Kidney epithelial cell (primary cell): ENCODE measurements at regions not wholly inside any gene's neighbourhood (a gene's known extent, or its start where the extent isn't known, plus 50 kb on each side); places are given as distances from the start of the nearest gene placed in this dataset.

Experiments
- DNase-seq: peaks from one replicate; pipeline ENCODE4 v3.0.0-alpha.2; 2010; ENCODE audit warnings: low read depth
- H3K27me3 ChIP-seq: 2 replicates; pipeline ENCODE4 v1.6.0; 2011; ENCODE audit warnings: low read length; ENCODE audit not compliant: control insufficient read depth, insufficient read depth
- H3K36me3 ChIP-seq: 2 replicates; pipeline ENCODE4 v1.5.1; 2011; ENCODE audit warnings: low read length; ENCODE audit not compliant: control insufficient read depth, insufficient read depth
- H3K4me3 ChIP-seq: 2 replicates; pipeline ENCODE4 v1.5.1; 2011; ENCODE audit warnings: low read depth, mild to moderate bottlenecking, control low read depth, low read length
- CTCF ChIP-seq: IDR thresholded peaks from 2 replicates; pipeline ENCODE4 v1.5.1; 2011; ENCODE audit warnings: mild to moderate bottlenecking, moderate library complexity, low read length, control low read depth, inconsistent platforms; ENCODE audit not compliant: insufficient read depth, poor library complexity, severe bottlenecking

- TF ChIP-seq CTCF: no peak
Measured at GRCh38 chr15:31569836-31570235, 243.2 kb downstream of the KLF13 start.

DNA sequence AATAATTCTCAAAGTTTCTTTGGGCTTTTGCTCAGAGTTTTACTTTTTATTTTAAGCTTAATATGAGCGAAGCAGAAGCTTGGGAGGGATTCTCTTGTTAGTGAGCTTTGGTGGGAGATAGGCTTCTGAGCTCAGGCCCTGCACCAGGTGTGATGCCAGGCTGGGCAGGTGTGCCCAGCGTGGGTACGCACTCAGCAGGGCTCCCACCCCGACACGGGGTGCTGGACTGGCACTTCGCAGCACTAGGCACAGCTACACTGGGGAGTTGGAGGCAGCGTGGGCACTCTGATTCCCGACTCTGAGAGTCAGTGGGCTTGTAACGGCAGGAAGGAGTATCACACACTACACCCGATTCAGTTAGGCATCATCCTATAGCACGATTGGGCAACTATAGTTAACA is 244.0 kb downstream of the KLF13 start:
- no peaks in the 10 kb centered on the region for H3K27me3 ChIP-seq
- no peak overlapping the region for H3K4me3 ChIP-seq
- H3K36me3 ChIP-seq: no peaks in the 10 kb centered on the region
- DNase-seq: no peak
- no peak for TF ChIP-seq CTCF

More at GRCh38 chr15:31569836-31570235, 243.2 kb downstream of the KLF13 start:
- Histone ChIP-seq H3K27me3 (no peaks in the 10 kb centered on the region), H3K4me3 (no peak overlapping the region), H3K36me3 (no peaks in the 10 kb centered on the region)
- DNase-seq: no peak

- H3K27me3 ChIP-seq: no peaks in the 10 kb centered on the region
- TF ChIP-seq CTCF: no peak
- no peak overlapping the region for H3K4me3 ChIP-seq
Measured at GRCh38 chr15:31571676-31572075, 245.0 kb downstream of the KLF13 start.

GRCh38 chr15:31573759-31574158 is 247.1 kb downstream of the KLF13 start:
- H3K4me3 ChIP-seq: no peak overlapping the region
- no peaks in the 10 kb centered on the region for H3K27me3 ChIP-seq
- TF ChIP-seq CTCF: no peak
- no peak for DNase-seq
- no peaks in the 10 kb centered on the region for H3K36me3 ChIP-seq

More at GRCh38 chr15:31571676-31572075, 245.0 kb downstream of the KLF13 start:
- DNase-seq: no peak
- no peaks in the 10 kb centered on the region for H3K36me3 ChIP-seq

- no peak for TF ChIP-seq CTCF
- no peaks in the 10 kb centered on the region for H3K36me3 ChIP-seq
- no peak for DNase-seq
- H3K4me3 ChIP-seq: no peak overlapping the region
- no peaks in the 10 kb centered on the region for H3K27me3 ChIP-seq
Measured at GRCh38 chr15:31574766-31575165, 248.1 kb downstream of the KLF13 start.

GRCh38 chr15:31577108-31577507 is 250.5 kb downstream of the KLF13 start:
- no peak overlapping the region for H3K4me3 ChIP-seq

More at GRCh38 chr15:31577108-31577507, 250.5 kb downstream of the KLF13 start:
- Histone ChIP-seq H3K27me3 (no peaks in the 10 kb centered on the region), H3K36me3 (no peaks in the 10 kb centered on the region)
- no peak for DNase-seq
- no peak for TF ChIP-seq CTCF
